HPDE6-E6E7 (cell line): ENCODE measurements at regions not wholly inside any gene's neighbourhood (a gene's known extent, or its start where the extent isn't known, plus 50 kb on each side); places are given as distances from the start of the nearest gene placed in this dataset.
"Not testable (repeated sequence)": the region's sequence is repeated elsewhere in the genome, so short reads cannot be mapped to it uniquely, and the experiment has no call there.

Experiments used
- DNase-seq: peaks from one replicate; pipeline ENCODE4 v3.0.0; 2011; ENCODE audit warnings: missing footprints; ENCODE audit errors: extremely low spot score

DNA sequence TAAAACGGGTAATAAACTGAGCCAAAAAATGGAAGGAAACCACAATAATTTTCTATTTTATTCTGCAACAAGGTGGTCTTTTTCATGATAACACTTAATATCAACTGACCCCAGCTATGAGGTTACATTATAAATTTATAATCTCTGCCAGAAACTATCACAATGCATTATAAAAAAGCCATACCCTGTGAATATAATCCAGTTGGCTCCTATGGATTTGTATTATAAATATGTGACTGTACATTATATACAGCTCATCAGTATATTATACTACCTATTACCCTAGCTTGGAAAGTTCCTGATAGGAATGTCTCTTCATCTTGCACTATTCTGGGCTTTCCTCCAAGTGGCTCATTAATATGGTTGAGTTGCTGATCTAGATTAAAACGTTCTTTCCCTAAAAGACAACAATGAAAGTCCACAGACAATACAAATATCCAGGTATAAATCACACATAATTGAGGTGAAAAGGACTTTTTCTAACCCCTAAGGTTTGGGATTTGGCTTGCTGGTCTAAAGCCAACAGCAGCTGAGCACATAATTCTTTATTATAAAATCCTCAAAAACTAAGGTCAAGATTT is 487.7 kb downstream of the TTLL7 start:
- no peak for DNase-seq

DNA sequence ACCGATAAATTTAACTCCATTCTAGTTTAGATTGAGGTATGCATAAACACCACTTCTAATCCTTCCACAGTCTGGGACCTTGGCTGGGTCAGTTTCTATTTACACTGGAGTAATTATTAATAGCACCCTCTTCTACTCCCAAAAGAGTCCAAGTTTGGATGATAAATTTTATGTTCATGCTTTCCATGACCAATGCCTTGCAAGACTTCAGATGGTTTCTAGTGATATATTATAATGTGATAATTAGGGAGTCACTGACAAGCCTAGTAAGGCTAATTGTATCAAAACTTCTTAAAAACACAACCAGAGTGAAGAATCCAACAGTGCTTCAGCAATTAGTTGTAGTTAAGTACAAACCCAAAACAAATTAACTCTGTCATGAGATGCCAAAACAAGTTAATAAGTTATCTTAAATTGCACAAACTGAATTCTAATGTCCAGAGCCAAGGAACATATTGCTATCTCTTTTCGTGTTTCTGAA is 489.6 kb downstream of the TTLL7 start:
- no peak for DNase-seq

DNA sequence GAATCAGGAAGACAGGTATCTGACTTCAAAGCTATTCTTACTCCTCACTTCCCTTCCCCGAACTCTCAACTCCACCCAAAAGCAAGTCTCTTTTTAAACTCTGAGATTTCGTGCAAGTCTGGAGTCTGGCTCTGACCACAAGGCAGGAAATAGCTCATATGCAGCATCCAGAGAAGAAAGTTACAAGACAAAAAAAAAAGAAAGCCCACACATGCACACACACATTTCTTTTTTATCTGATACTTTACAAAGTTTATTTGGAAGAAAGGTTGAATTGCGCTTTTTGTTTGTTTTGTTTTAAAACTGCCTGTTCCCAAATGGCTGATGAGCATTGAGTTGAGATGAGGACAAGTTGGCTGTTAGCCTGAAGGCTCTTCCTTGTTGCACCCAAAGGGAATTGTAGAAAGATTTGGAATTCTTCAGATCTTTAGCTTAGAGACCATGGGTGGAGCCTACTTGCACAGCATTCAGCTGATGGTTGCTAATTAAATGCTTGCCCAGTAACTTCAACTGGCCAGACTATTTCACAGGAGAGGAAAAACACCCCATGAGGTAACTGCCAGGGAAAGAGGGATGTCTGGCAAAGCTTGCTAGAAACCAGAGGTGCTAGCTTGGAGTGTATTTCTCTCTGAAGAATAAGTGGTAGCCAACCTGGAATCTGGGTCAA is 490.3 kb downstream of the TTLL7 start:
- no peak for DNase-seq

DNA sequence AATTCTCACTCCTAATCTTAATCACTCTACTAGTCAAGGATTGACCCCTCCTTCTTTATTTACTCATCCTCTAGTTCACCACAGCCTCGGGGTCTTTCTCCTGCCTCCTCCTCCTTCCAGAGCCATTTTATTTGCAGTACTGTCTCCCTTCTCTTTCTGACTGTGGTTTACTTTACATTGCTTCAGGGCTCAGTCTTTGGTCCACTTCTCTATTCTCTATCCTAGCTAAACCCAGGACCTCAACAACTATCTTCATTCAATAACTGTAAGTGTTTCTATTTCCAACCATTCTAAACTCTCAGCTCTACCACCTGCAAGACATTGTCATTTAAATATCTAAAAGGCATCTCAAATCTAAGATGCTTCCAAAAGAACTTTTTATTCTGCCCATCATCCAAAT is 493.8 kb downstream of the TTLL7 start:
- DNase-seq, result no peak

GRCh38 chr1:83503153-83503552 is 495.8 kb downstream of the TTLL7 start:
- DNase-seq, result no peak

DNA sequence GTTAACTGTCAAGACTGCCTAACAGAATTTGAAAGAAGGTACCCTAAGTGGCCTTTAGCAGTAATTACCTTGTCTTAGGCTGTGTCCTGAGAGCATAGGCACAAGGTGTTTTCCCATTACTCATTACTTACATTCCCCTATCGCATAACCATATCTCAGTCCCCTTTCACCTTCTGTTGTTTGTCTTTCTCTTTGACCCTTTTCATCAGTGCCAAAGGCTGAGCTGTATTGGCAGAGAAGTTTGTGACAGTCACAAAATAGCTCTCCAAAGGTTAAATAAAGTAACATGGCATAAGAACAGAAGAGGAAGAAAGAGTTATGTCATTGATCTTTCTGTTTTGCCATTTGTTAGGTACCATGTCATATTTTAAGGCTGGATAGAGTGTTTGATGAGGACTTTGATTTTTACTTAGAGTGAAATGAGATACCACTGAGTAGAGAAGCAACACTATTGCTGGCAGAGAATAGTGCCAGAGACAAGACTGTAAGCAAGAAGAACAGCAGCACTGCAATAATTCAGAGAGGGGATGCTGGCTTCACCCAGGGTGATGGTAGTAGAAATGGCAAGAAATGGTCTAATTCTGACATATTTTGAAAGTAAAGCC is 497.8 kb downstream of the TTLL7 start:
- DNase-seq, result no peak

- DNase-seq, result no peak
Measured at GRCh38 chr1:83500531-83500930, 498.4 kb downstream of the TTLL7 start.

GRCh38 chr1:83499998-83500397 is 498.9 kb downstream of the TTLL7 start:
- DNase-seq, result no peak

GRCh38 chr1:83497563-83497962 is 501.4 kb downstream of the TTLL7 start:
- DNase-seq, result no peak

DNA sequence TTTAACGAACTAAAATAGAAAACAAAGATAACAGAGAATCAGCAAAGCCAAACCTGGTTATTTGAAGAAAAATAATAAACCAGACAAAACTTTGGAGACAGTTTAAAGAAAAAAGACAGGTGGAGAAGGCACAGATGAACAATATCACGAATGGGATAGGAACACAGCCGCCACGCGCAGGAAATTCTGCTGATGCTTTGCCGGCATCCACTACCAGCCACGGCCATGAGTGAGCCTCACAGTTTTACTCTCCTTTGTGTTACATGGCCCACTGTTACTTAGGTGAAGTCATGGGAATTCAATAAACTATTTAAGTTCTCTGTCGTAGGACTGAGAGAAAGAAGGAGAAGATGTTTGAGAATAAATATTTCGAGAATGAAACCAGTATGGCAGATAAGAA is 503.4 kb downstream of the TTLL7 start:
- DNase-seq, result no peak

GRCh38 chr1:83493633-83494032 is 505.3 kb downstream of the TTLL7 start:
- DNase-seq, result no peak

GRCh38 chr1:83491930-83492329 is 507.0 kb downstream of the TTLL7 start:
- no peak for DNase-seq

GRCh38 chr1:83490988-83491387 is 507.9 kb downstream of the TTLL7 start:
- DNase-seq, result no peak

DNA sequence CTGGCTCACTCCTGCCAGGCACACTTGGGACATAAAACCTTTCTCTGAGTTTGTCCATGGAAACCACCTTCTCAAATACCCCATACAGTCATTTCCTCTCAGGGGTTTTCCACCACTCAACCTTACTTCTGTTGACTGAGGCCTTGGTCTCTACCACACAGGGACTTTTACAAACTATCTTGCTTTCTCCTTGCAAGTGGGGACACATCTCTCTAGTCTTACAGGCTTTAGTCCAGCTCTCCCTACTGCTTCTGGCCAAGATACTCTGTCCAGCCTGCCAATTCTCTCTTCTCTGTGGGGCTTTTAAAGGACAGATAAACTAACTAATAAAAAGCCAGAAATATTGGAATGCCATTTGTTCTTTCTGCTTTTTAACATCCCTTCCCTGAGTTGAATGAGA is 510.8 kb downstream of the TTLL7 start:
- DNase-seq, result not testable (repeated sequence)

DNA sequence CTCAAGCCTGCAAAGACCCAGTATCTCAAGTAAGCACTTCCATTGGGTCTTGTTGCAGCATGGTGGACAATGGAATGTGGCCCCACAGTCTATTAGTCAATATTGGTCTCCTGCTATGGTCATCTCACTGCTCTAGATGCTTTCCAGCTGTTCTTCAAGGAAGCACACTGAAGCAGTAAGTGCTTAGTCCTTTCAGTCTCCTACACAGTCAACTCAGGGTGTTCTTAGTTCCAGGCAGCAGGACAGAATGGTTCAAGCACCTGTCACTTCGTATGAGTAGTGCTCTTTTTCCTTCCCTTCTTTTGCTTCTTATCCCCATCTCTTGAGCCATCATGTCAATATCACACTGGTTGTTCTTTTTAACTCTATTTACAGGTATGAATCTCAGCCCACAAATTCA is 511.5 kb downstream of the TTLL7 start:
- DNase-seq, result not testable (repeated sequence)

DNA sequence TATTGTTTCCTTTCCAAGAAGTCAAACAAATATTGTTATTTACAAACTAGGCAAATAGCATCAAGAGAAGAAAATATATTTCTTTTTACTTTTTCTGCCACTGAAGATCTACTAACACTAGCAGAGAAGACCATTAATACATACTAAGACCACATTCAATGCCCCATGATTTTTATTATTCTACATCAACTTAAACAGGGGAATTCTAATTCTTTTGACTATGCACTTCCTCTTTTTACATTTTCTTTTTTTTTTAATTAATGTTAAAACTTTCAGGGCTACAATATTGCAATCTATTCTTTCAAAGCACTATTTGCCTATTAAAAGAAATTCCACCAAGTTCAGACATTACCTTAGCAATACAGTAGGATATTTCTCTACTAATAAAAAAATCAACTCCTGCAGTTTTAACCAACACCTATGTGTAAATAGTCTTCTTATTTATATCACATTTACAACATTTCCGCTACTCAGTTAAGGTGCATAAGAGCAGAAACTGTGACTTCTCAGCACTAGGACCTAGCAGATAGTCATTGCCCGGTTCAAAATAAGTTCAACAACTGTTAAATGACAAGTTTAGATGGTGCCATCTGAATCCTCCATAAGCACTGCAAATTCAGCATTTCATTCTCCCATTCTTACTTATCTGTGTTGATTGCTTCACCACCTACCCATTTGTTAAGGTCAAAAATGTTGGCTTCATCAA is 513.5 kb downstream of the TTLL7 start:
- DNase-seq, result not testable (repeated sequence)

DNA sequence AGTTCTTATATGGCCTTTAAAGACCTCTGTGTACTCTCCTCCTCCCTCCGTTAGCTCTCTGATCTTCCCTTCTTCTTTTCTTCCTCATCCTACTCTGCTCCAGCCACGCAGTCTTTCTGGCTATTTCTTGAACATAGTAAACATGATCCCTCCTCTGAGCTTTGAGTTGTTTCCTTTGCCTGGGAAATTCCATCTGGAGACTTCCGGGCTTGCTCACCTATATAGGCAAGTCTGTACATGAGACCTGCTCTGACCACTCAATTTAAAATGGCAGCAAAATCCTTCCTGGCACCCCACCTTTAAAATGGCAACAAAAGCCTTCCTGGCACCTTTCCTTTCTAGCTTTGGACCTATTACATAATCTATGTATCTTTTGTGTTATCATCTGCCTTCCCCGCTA is 517.6 kb downstream of the TTLL7 start:
- DNase-seq, result not testable (repeated sequence)

DNA sequence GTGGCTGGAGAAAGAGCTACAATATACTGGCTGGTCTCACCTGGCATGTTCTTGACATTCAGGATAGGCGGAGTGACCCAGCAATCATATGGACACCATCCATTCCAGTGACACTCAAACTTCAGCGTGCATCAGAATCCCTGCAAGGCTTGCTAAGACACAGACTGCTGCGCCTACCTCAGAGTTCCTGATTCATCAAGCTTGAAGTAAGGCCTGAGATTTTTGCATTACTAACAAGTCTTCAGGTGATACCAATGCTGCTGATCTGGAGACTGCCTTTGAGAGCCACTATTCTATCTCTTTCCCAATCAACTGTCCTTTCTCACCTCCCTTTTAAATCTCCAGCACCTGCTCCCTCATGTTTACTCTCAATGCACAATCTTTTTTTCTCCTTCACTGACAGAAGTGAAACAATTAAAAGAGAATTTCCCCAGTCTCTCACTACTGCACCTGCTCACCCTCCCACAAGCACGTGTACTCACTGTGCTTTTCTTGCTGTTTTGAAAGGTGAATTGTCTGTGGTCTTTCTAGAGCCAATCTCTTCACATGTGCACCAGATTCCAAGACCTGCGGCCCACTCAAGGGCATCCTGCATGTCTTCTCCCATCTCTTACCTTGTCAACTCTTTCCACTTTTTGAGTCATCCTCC is 519.2 kb downstream of the TTLL7 start:
- not testable (repeated sequence) for DNase-seq

DNA sequence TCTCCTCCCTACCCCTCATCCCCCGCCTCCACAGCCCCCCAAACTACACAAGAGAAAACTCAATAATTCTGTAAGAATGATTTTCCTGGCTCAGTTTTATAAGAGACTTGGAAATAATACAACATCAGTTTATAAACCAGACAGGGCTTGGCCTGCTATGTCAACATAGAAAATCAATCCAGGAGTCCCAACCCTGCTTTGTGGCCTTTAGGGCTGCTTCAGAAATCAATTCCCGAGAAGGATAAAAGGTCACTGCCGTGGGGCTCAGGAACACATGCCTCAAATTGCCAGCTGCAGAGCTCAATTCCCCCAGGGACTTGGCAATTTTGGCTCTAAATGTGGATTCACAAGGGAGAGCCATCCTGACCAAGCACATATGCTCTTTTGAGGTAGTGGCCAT is 520.8 kb downstream of the TTLL7 start:
- not testable (repeated sequence) for DNase-seq

DNA sequence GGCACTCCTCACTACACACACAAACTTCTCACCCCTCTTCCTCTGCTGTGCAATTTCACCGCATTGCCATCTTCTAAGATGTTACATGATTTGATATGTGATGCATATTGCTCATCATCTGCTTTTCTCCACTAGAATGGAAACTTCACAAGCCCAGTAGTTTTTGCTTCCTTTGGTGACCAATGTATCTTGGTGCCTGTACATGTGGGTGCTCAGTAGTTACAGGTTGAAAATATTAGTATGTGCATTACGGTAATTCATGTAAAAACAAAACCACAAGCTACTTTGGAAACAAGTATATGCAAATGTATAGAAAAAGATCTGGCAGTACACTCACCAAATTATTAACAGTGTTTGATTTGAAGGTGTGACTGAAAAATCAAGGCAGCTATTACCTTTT is 522.4 kb downstream of the TTLL7 start:
- DNase-seq, result not testable (repeated sequence)

DNA sequence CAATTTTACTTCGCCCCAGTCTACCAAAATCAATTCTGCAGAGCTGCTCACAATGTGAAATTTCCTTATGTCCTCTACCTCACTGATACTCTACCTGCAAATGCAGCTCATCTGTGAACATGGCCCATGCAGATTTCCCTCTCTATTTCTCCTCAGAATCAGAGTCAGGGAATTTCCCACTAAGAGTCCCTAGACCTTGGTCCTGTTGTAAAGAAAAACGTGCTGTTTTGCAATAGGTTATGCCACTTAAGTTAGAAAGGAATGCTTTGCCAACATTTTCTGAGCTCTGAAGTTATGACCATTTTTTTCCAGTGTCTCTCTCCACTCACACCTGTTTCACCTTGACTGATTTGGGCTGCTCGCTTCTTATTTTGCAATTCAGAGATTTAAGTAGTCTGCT is 524.0 kb downstream of the TTLL7 start:
- not testable (repeated sequence) for DNase-seq

DNA sequence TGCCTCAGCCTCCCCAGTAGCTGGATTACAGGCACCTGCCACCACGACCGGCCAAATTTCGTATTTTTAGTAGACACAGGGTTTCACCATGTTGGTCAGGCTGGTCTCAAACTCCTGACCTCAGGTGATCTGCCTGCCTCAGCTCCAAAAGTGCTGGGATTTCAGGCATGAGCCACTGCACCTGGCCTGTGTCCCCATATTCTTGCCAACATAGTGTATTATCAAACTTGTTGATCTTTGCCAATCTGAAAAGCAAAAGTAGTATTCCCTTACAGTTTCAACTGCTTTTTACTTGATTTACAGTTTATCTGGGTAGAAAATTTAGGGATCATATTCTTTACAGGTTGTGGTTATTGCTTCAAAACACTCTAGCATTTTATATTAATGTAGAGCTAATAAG is 524.9 kb downstream of the TTLL7 start:
- DNase-seq, result not testable (repeated sequence)
